ENCODE measurements at regions not wholly inside any gene's neighbourhood (a gene's known extent, or its start where the extent isn't known, plus 50 kb on each side); places are given as distances from the start of the nearest gene placed in this dataset.

GRCh38 chr22:49469896-49470740 is 357.6 kb downstream of the BRD1 start:
- TF ChIP-seq GATA2 (IDR thresholded peaks at IDR 0.05; ENCODE audit: low read depth, low read length) (no peak), GATA3 (IDR thresholded peaks at IDR 0.05; ENCODE audit: low read depth, low read length) (no peak)
